GM23248 (cell line): ENCODE measurements at regions not wholly inside any gene's neighbourhood (a gene's known extent, or its start where the extent isn't known, plus 50 kb on each side); places are given as distances from the start of the nearest gene placed in this dataset.

Source experiments
- DNase-seq: peaks from one replicate; pipeline ENCODE4 v3.0.0-alpha.2; 2015
- H2AFZ ChIP-seq: fragments of 200-600 bp; sonication (generic); 2 replicates; pipeline ENCODE4 v1.6.1; 2016; ENCODE audit warnings: antibody characterized with exemption
- H3F3A ChIP-seq: fragments of 200-600 bp; sonication (generic); 2 replicates; pipeline ENCODE4 v1.6.1; 2016; ENCODE audit warnings: mild to moderate bottlenecking, antibody characterized with exemption, mixed run types; ENCODE audit not compliant: insufficient read depth
- H3K27ac ChIP-seq: fragments of 200-600 bp; sonication (generic); 2 replicates; pipeline ENCODE4 v1.5.1; 2016; ENCODE audit warnings: mild to moderate bottlenecking
- H3K27me3 ChIP-seq: fragments of 200-600 bp; sonication (generic); replicated peaks from 2 replicates; pipeline ENCODE4 v1.6.1; 2016; ENCODE audit warnings: mild to moderate bottlenecking; ENCODE audit not compliant: insufficient read depth
- H3K36me3 ChIP-seq: fragments of 200-600 bp; sonication (generic); 2 replicates; pipeline ENCODE4 v1.6.1; 2016; ENCODE audit warnings: low read depth, mild to moderate bottlenecking
- H3K4me1 ChIP-seq: fragments of 200-600 bp; sonication (generic); 2 replicates; pipeline ENCODE4 v1.6.1; 2016; ENCODE audit warnings: mild to moderate bottlenecking; ENCODE audit not compliant: insufficient read depth
- H3K4me2 ChIP-seq: fragments of 200-600 bp; sonication (generic); one replicate; pipeline ENCODE4 v1.6.1; 2016; ENCODE audit warnings: mild to moderate bottlenecking; ENCODE audit not compliant: unreplicated experiment
- H3K4me3 ChIP-seq: fragments of 200-600 bp; sonication (generic); 2 replicates; pipeline ENCODE4 v1.5.1; 2016; ENCODE audit warnings: mild to moderate bottlenecking
- H3K79me2 ChIP-seq: fragments of 200-600 bp; sonication (generic); 2 replicates; pipeline ENCODE4 v1.6.1; 2016; ENCODE audit warnings: mild to moderate bottlenecking; ENCODE audit not compliant: insufficient read depth
- H3K9ac ChIP-seq: fragments of 200-600 bp; sonication (generic); 2 replicates; pipeline ENCODE4 v1.6.1; 2016; ENCODE audit warnings: mild to moderate bottlenecking
- H3K9me2 ChIP-seq: fragments of 200-600 bp; sonication (generic); 2 replicates; pipeline ENCODE4 v1.6.1; 2016; ENCODE audit warnings: mixed run types, mild to moderate bottlenecking, moderate library complexity; ENCODE audit not compliant: insufficient read depth
- H3K9me3 ChIP-seq: fragments of 200-600 bp; sonication (generic); one replicate; pipeline ENCODE4 v1.6.1; 2017; ENCODE audit warnings: low read depth
- H4K20me1 ChIP-seq: fragments of 200-600 bp; sonication (generic); 2 replicates; pipeline ENCODE4 v1.6.0; 2016; ENCODE audit not compliant: insufficient read depth
- EZH2 ChIP-seq: fragments of 200-600 bp; sonication (generic); IDR thresholded peaks from 2 replicates; pipeline ENCODE4 v1.6.1; 2018; ENCODE audit warnings: antibody characterized with exemption, mild to moderate bottlenecking; ENCODE audit not compliant: insufficient read depth, poor library complexity, severe bottlenecking
- EZH2phosphoT487 ChIP-seq: fragments of 200-600 bp; sonication (generic); IDR thresholded peaks from 2 replicates; pipeline ENCODE4 v1.6.1; 2018; ENCODE audit warnings: antibody characterized with exemption, moderate library complexity, mild to moderate bottlenecking, low read depth; ENCODE audit not compliant: insufficient read depth
- WGBS, 2 experiments: methylation state at CpG; one replicate each; pipeline ENCODE4 v1.1.6; 2015 to 2017; ENCODE audit warnings: low lambda C conversion rate in 2 of 2, low coverage in 1 of 2; ENCODE audit errors: missing lambda C conversion rate in 2 of 2; 5-methylcytosine and 5-hydroxymethylcytosine counted together
- in situ Hi-C: fragments of 300-500 bp; cut with MboI; formaldehyde crosslinking; loops from 2 replicates; pipeline ENCODE4 v1.15.0; 2020

DNA sequence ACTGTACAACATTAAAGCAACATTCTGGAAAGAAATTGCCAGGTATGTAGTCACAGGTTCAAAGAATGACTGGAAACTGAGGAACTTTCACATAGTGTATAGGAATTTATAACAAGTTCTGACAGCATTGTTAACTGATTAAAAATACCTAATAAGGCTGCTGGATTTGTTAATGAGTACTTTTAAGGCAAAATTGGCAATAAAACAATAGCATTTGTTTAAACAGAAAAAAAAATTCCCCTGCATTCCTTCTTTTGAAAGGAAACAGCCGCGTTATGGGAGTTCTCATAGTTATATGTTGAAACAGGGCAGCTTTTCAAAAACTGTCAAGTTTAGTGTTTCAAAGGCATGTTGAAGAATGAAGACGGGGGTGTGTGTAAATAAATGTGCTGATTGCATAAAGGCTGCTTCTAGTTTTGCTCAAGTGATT is 282.5 kb upstream of the FAT1 start:
- H4K20me1 ChIP-seq = no peaks in the 10 kb centered on the region
- in situ Hi-C loops = no loop called here
- no peaks in the 10 kb centered on the region for H3K36me3 ChIP-seq
- no peaks in the 10 kb centered on the region for H3K79me2 ChIP-seq
- no peak overlapping the region for H3K9ac ChIP-seq
- no peaks in the 10 kb centered on the region for H3K9me2 ChIP-seq
- DNase-seq = peak; percentile 15
- no peak overlapping the region for H3K4me2 ChIP-seq
- 0 out of 2 replicates have a peak, but pooled peaks cover 5% of the 10 kb centered on the region for H3K27me3 ChIP-seq
- no peaks in the 10 kb centered on the region for H3K4me1 ChIP-seq
- TF ChIP-seq EZH2phosphoT487 = no peak
- no peak for TF ChIP-seq EZH2
- H3K4me3 ChIP-seq = no peak overlapping the region
- 8 to 12% methylated on average over 3 of the region's 3 CpGs for WGBS, 2 experiments
- H3K9me3 ChIP-seq = no peaks in the 10 kb centered on the region
- H3F3A ChIP-seq = no peaks in the 10 kb centered on the region
- no peak overlapping the region for H2AFZ ChIP-seq
- H3K27ac ChIP-seq = no peak overlapping the region

DNA sequence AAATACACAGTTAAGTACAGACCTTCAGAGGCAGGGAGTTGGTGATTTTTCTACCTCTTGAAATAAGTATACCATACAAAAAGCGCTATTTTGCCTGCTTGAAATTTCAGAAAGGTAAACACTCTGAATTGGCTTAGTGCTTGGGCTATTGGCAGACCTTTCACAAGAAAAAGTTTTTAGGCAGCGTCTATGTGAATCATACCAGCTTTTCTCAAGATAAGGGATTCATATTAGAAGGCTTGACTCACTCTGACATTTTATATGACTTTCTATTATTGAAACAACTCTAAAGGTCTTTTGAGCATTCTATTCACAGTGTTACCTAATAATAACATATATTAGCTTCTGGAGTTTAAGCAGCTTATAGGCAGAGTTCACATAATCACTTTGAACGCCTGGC is 286.4 kb upstream of the FAT1 start:
- DNase-seq = peak; percentile 8
- H3K4me2 ChIP-seq = no peak overlapping the region
- H2AFZ ChIP-seq = no peak overlapping the region
- no peaks in the 10 kb centered on the region for H3K4me1 ChIP-seq
- H3K36me3 ChIP-seq = no peaks in the 10 kb centered on the region
- H3F3A ChIP-seq = no peaks in the 10 kb centered on the region
- no peak for TF ChIP-seq EZH2phosphoT487
- TF ChIP-seq EZH2 = no peak
- no peaks in the 10 kb centered on the region for H4K20me1 ChIP-seq
- in situ Hi-C loops = no loop called here
- 39 to 47% methylated on average over 3 of the region's 3 CpGs for WGBS, 2 experiments
- H3K9me3 ChIP-seq = no peaks in the 10 kb centered on the region
- no peaks in the 10 kb centered on the region for H3K9me2 ChIP-seq
- H3K4me3 ChIP-seq = no peak overlapping the region
- H3K9ac ChIP-seq = no peak overlapping the region
- H3K27me3 ChIP-seq = 0 out of 2 replicates have a peak, but pooled peaks cover 5% of the 10 kb centered on the region
- no peak overlapping the region for H3K27ac ChIP-seq
- H3K79me2 ChIP-seq = no peaks in the 10 kb centered on the region

DNA sequence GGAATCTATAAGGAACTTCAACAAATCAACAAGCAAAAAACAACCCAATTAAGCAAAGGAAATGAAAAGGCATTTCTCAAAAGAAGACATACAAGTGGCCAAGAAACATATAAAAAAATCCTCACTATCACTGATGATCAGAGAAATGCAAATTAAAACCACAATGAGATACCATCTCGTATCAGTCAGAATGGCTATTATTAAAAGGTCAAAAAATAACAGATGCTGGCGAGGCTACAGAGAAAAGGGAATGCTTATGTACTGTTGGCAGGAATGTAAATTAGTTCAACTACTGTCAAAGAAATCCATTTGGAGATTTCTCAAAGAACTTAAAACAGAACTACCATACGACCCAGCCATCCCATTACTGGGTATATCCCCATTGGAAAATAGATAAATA is 292.4 kb upstream of the FAT1 start:
- Histone ChIP-seq H3K36me3 (no peaks in the 10 kb centered on the region), H2AFZ (no peak overlapping the region), H3K9ac (no peak overlapping the region), H3K27ac (no peak overlapping the region), H3K4me3 (no peak overlapping the region), H3K4me2 (no peak overlapping the region), H3K79me2 (no peaks in the 10 kb centered on the region), H3K4me1 (no peaks in the 10 kb centered on the region), H3K9me2 (no peaks in the 10 kb centered on the region), H4K20me1 (no peaks in the 10 kb centered on the region), H3K27me3 (no peaks in the 10 kb centered on the region; the same call in 1 of the 2 replicates), H3F3A (no peaks in the 10 kb centered on the region), H3K9me3 (no peaks in the 10 kb centered on the region)
- in situ Hi-C loops = no loop called here
- 15 to 17% methylated on average over 3 of the region's 3 CpGs for WGBS, 2 experiments
- TF ChIP-seq EZH2 = no peak
- TF ChIP-seq EZH2phosphoT487 = no peak
- no peak for DNase-seq

DNA sequence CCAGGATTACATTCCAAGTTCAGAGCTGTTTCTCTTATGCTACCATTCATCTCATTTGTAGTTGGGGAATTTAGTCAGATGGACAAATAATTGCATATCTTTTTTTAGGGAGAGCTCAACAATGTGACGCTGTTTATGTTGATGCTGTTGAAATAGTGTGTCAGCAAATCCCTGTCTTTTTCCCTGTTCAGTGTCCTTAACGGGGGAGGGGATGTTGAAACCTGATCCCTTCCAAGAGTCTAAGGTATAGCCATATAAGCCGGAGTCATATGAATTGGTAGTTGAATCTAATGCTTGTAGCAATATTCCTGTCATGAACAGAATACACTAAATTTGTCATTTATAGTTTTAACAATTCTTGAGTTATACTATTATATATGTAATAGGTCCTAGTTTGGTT is 293.5 kb upstream of the FAT1 start:
- no peak overlapping the region for H2AFZ ChIP-seq
- in situ Hi-C loops = no loop called here
- H3K27me3 ChIP-seq = no peaks in the 10 kb centered on the region; the same call in 1 of the 2 replicates
- no peaks in the 10 kb centered on the region for H4K20me1 ChIP-seq
- H3K4me1 ChIP-seq = no peaks in the 10 kb centered on the region
- no peaks in the 10 kb centered on the region for H3K9me2 ChIP-seq
- H3K36me3 ChIP-seq = no peaks in the 10 kb centered on the region
- H3K9me3 ChIP-seq = no peaks in the 10 kb centered on the region
- DNase-seq = no peak
- WGBS, 2 experiments = 46 to 48% methylated on average over 3 of the region's 3 CpGs
- H3K79me2 ChIP-seq = no peaks in the 10 kb centered on the region
- no peak overlapping the region for H3K27ac ChIP-seq
- TF ChIP-seq EZH2phosphoT487 = no peak
- no peak for TF ChIP-seq EZH2
- H3K9ac ChIP-seq = no peak overlapping the region
- H3K4me2 ChIP-seq = no peak overlapping the region
- no peak overlapping the region for H3K4me3 ChIP-seq
- H3F3A ChIP-seq = no peaks in the 10 kb centered on the region

DNA sequence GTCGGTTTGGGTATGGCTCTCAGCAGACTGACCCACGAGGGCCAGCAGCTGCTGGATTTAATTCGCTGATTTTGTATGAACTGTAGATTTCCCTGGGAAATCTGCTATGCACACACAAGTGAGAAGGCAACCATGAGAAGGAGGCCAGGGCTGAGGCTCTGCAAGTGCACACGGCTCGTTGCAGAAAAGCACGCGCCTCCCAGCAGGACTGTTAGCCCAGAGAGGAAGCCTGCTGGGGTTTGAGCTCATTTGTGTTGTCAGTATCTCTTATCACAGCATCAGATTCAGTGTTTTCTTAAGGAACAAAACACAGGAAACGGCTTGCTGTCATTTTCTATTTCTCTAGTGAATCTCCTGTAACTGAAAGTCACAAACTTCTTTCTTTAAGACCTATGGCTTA is 296.2 kb upstream of the FAT1 start:
- no peak for DNase-seq
- no peaks in the 10 kb centered on the region for H3K9me2 ChIP-seq
- no peaks in the 10 kb centered on the region for H3F3A ChIP-seq
- H3K9ac ChIP-seq = no peak overlapping the region
- WGBS, 2 experiments = 47 to 53% methylated on average over 8 of the region's 8 CpGs
- no peaks in the 10 kb centered on the region for H3K4me1 ChIP-seq
- H4K20me1 ChIP-seq = no peaks in the 10 kb centered on the region
- no peak overlapping the region for H2AFZ ChIP-seq
- H3K9me3 ChIP-seq = no peaks in the 10 kb centered on the region
- no peak overlapping the region for H3K27ac ChIP-seq
- H3K4me3 ChIP-seq = no peak overlapping the region
- TF ChIP-seq EZH2phosphoT487 = no peak
- TF ChIP-seq EZH2 = no peak
- H3K36me3 ChIP-seq = no peaks in the 10 kb centered on the region
- H3K27me3 ChIP-seq = no peaks in the 10 kb centered on the region; the same call in 1 of the 2 replicates
- no peaks in the 10 kb centered on the region for H3K79me2 ChIP-seq
- in situ Hi-C loops = no loop called here
- no peak overlapping the region for H3K4me2 ChIP-seq
